Umbilical cord (tissue), 1 donor: ENCODE measurements at regions not wholly inside any gene's neighbourhood (a gene's known extent, or its start where the extent isn't known, plus 50 kb on each side); places are given as distances from the start of the nearest gene placed in this dataset.
"Not testable (repeated sequence)": the region's sequence is repeated elsewhere in the genome, so short reads cannot be mapped to it uniquely, and the experiment has no call there.

ENCODE experiments used
- DNase-seq: peaks from one replicate; pipeline ENCODE4 v3.0.0-alpha.2; 2015; ENCODE audit warnings: low spot score

GRCh38 chr12:59405992-59406391 is 189.8 kb upstream of the SLC16A7 start:
- DNase-seq: no peak

- DNase-seq: no peak
These were observed 191.6 kb upstream of the SLC16A7 start for GRCh38 chr12:59404109-59404650.

GRCh38 chr12:59403259-59403932 is 192.4 kb upstream of the SLC16A7 start:
- peak; percentile 76 for DNase-seq

- DNase-seq: no peak
These were observed 194.0 kb upstream of the SLC16A7 start for GRCh38 chr12:59401862-59402261.

GRCh38 chr12:59398164-59398563 is 197.7 kb upstream of the SLC16A7 start:
- DNase-seq: no peak

GRCh38 chr12:59396919-59397318 is 198.9 kb upstream of the SLC16A7 start:
- DNase-seq: no peak

GRCh38 chr12:59396519-59396918 is 199.3 kb upstream of the SLC16A7 start:
- no peak for DNase-seq

- DNase-seq: not testable (repeated sequence)
These were observed 200.5 kb upstream of the SLC16A7 start for GRCh38 chr12:59395310-59395709.

GRCh38 chr12:59393506-59393905 is 202.3 kb upstream of the SLC16A7 start:
- DNase-seq: no peak

- no peak for DNase-seq
These were observed 205.8 kb upstream of the SLC16A7 start for GRCh38 chr12:59389968-59390576.

- DNase-seq: no peak
These were observed 207.1 kb upstream of the SLC16A7 start for GRCh38 chr12:59388694-59389093.

- DNase-seq: no peak
These were observed 207.7 kb upstream of the SLC16A7 start for GRCh38 chr12:59388176-59388575.

- DNase-seq: no peak
These were observed 209.6 kb upstream of the SLC16A7 start for GRCh38 chr12:59386236-59386635.

- DNase-seq: peak; percentile 28
These were observed 212.6 kb upstream of the SLC16A7 start for GRCh38 chr12:59383079-59383822.

GRCh38 chr12:59382282-59383078 is 213.3 kb upstream of the SLC16A7 start:
- DNase-seq: no peak

- no peak for DNase-seq
These were observed 214.7 kb upstream of the SLC16A7 start for GRCh38 chr12:59381106-59381505.

- DNase-seq: no peak
These were observed 220.2 kb upstream of the SLC16A7 start for GRCh38 chr12:59375633-59376032.

- DNase-seq: no peak
These were observed 221.0 kb upstream of the SLC16A7 start for GRCh38 chr12:59374783-59375182.

GRCh38 chr12:59372956-59373355 is 222.9 kb upstream of the SLC16A7 start:
- DNase-seq: peak; percentile 4

GRCh38 chr12:59370933-59371332 is 224.9 kb upstream of the SLC16A7 start:
- no peak for DNase-seq

GRCh38 chr12:59365133-59365532 is 230.7 kb upstream of the SLC16A7 start:
- DNase-seq: no peak

- DNase-seq: no peak
These were observed 238.0 kb upstream of the SLC16A7 start for GRCh38 chr12:59357811-59358210.
